HG03457 (cell line): ENCODE measurements at regions not wholly inside any gene's neighbourhood (a gene's known extent, or its start where the extent isn't known, plus 50 kb on each side); places are given as distances from the start of the nearest gene placed in this dataset.
"Not testable (repeated sequence)": the region's sequence is repeated elsewhere in the genome, so short reads cannot be mapped to it uniquely, and the experiment has no call there.

Experiments used
- ATAC-seq: cut with Tn5 transposase; IDR thresholded peaks from one replicate; pipeline ENCODE4 v1.9.1; 2021; ENCODE audit warnings: moderate number of reproducible peaks; ENCODE audit not compliant: unreplicated experiment

DNA sequence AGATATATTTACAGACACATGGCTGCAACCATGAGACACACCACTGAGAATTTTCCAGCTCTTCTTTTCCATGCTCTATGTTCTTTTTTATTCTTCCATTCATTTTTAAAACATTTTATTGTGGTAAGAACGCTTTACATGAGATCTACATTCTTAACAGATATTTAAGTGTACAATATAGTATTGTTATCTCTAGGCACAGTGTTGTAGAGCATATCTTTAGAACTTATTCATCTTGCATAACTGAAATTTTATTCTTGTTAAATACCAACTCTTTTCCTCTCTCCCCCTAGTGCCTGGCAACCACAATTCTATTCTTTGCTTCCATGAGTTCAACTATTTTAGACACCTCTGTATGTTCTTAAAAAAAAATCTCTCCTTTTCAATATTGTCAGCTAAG lies 67.1 kb upstream of the HABP2 start:
- ATAC-seq: no peak

DNA sequence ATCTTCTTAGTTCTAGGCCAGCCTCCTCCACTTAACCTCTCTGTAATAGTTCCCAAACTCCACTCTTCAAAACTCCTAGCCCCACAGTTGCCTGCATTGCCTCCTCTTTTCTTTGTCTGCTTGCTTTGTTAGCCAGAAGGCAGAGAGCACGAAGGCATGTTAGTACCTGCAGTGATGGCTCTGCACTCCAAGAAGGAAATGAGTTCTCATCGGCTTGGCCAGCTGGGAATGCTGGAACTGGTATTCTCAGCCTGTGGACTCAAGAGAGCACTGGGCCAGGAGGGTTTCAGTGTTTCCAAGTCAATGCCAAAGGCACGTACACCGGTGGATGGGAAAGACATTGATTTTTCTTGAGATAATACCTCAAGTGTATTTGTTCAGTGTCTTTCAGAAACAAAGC lies 66.3 kb upstream of the HABP2 start:
- no peak for ATAC-seq

GRCh38 chr10:113487154-113487553 lies 65.7 kb upstream of the HABP2 start:
- ATAC-seq: no peak

DNA sequence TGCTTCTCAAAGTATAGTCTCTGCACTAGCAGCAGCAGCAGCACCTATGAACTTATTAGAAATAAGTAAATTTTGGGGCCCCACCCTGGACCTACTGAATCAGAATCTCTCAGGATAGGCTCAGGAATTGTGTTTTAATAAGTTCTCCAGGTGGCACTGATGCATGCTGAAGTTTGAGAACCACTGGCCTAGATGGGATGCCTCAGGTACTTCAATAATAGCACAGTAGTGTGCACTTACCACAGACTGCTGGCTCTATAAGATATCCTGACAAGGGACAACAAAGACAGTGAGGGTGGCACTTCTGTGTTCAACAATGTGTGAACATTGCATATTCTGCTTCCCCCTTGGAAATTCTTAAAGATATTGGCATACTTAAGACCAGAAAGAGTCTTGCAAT lies 64.7 kb upstream of the HABP2 start:
- ATAC-seq: no peak

DNA sequence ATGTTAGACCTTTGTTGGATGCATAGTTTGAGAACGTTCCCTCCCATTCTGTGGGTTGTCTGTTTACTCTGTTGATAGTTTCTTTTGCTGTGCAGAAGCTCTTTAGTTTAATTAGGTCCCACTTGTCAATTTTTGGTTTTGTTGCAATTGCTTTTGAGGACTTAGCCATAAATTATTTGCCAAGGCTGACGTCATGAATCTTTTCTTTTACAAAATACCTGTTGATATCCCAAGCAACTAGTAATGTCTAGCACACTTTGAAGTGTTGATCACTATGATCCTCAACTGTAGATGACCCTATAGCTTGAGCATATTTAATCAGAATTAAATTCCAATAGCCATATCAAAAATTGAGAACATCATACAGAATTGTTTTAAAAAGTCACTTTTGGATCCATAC lies 63.3 kb upstream of the HABP2 start:
- ATAC-seq: not testable (repeated sequence)

- no peak for ATAC-seq
These were observed 60.8 kb upstream of the HABP2 start for GRCh38 chr10:113491967-113492565.

- no peak for ATAC-seq
These were observed 59.7 kb upstream of the HABP2 start for GRCh38 chr10:113493195-113493594.

GRCh38 chr10:113493882-113494301 lies 59.0 kb upstream of the HABP2 start:
- no peak for ATAC-seq

DNA sequence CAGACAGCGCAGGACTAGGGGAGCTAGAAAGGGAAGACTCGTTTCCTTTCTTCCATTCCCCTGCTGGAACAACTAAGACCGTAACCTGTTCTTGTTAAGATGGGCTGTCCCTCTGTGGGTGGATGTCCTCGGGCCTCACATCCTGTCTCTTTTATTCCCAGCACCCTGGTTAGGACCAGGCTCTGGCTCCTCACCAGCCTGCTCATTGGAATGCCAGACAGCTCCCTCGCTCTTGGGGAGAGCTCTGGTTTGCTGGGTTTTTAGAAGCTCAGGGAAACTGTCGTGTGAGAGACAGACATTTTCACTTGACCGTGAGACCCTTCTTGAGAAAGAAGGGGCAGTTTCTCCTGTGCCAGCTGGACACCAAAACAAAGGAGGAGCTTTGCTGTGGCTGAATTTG lies 58.1 kb upstream of the HABP2 start:
- ATAC-seq: no peak

DNA sequence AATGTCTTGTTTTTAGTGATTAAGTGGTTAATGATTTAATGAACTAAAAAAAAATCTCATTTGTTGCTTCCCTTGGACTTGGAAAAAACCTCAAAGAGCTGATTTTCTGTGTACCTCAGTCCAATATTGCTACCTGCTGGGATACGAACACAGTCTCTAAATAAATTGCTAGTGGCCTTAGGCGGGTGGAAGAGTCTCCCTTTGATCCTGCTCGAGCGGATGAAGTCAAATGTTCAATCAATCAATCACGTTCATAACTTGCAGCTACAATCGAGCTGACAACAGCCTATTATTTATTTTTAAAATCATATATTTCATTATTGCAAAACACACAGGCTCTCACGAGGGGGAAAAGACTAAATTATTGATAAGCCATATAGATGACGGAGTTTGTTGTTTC lies 57.3 kb upstream of the HABP2 start:
- no peak for ATAC-seq

DNA sequence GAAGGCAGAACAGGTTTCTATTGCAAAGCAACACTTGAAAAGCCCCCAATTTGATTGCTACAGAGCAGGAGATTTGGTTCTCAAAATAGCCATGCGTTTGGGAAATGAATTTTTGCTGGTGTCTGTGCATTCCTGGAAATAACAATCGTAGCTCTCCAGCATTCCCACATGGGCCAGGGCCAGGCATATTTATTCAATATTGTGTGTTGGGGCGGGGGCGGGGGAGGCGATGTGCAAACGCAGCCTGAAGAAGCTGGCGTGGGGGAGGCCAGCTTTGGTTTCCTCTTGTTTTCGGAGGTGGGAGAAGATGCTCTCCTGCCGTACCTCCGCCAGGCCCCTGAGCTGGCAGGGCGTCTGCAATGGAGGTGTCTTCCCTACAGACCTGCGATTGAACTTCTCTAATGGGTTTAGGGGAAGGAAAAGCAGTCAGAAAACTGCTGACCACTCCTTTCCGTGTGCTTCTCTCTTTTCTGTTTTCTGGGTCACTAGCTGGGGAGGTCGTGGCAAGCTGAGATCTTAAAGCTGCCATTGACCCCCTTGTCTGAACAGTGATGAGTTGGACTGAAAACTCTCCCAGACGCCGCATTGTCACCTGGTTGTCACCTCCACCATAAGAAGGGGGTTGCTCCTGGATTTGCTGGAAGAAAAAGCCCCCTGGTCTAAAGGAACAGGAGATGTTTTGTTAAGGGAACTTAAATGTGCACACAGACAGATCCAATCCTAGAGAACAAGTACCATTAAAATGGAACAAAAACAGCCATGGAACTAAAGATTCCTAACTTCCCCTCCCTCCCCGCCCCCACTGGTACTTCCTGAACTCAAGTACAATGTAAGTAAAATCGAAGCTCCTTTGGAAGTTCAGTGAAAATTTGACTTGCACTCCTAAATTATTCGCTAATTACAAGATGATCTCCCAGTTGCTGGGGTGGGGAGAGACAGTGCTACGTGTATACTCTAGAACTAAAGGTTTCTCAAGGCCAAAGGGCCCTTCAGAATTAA lies 56.4 kb upstream of the HABP2 start:
- no peak for ATAC-seq

DNA sequence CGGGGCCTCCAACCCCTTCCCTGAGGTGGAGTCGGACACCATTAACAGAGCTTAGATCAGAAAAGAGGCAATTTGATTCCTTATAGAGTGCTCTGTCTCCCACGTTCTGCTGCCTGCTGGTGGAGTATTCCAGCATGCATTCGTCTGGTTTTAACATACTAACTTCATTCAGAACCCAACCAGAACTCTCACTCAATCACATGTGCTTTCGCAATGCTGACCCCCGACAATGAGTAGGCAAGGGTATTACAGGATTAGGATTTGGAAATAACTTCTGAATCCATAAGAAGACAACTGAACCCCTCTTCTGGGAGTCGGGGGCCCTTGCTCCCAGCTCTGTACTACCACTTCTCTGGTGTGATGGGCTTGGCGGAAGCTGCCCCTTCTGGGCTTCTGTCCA lies 55.7 kb upstream of the HABP2 start:
- ATAC-seq: no peak

DNA sequence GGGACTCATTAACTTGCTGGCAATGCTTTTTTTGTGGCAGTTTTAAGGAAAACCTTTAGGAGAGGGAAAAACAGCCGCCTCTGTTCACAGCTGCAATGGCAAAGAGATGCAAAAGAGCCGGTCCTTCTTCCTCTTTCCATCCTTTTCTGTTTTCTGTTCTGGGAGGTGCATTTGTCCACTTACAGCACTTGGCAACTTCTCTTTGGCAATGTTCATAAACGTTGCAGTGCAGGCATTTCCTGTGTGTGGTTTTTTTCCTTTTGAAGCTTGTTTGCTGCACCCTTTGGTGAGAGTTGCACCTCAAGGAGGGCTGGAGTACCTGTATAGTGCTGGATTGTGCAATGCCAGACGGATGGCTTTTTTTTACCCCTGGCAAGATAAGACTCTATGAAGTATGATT lies 53.9 kb upstream of the HABP2 start:
- ATAC-seq: no peak

- no peak for ATAC-seq
These were observed 53.0 kb upstream of the HABP2 start for GRCh38 chr10:113499806-113500205.

GRCh38 chr10:113501031-113501430 lies 51.8 kb upstream of the HABP2 start:
- not testable (repeated sequence) for ATAC-seq
